GM13977 (cell line): ENCODE measurements at regions not wholly inside any gene's neighbourhood (a gene's known extent, or its start where the extent isn't known, plus 50 kb on each side); places are given as distances from the start of the nearest gene placed in this dataset.

Source experiments
- DNase-seq: peaks from one replicate; pipeline ENCODE4 v3.0.0; 2012; ENCODE audit warnings: low spot score
- in situ Hi-C: fragments of 300-500 bp; cut with MboI; formaldehyde crosslinking; loops from one replicate; pipeline ENCODE4 v1.12.0; 2022; ENCODE audit warnings: low sequenced_read_pairs, low pct_unique_long_range_greater_than_20kb, mixed read lengths, inconsistent platforms; ENCODE audit not compliant: unreplicated experiment
- TF ChIP-seq, protein P1 (sequence below): IDR thresholded peaks from 2 replicates; pipeline ENCODE4 v1.5.1; 2012; ENCODE audit warnings: mild to moderate bottlenecking, control low read depth; ENCODE audit not compliant: insufficient read depth; ENCODE audit errors: extremely low read depth, missing control alignments

GRCh38 chr4:110781944-110782343 is 159.1 kb upstream of the PITX2 start:
- in situ Hi-C loops: no loop called here
- DNase-seq: no peak
- TF ChIP-seq, protein P1, sequence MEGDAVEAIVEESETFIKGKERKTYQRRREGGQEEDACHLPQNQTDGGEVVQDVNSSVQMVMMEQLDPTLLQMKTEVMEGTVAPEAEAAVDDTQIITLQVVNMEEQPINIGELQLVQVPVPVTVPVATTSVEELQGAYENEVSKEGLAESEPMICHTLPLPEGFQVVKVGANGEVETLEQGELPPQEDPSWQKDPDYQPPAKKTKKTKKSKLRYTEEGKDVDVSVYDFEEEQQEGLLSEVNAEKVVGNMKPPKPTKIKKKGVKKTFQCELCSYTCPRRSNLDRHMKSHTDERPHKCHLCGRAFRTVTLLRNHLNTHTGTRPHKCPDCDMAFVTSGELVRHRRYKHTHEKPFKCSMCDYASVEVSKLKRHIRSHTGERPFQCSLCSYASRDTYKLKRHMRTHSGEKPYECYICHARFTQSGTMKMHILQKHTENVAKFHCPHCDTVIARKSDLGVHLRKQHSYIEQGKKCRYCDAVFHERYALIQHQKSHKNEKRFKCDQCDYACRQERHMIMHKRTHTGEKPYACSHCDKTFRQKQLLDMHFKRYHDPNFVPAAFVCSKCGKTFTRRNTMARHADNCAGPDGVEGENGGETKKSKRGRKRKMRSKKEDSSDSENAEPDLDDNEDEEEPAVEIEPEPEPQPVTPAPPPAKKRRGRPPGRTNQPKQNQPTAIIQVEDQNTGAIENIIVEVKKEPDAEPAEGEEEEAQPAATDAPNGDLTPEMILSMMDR: no peak

DNA sequence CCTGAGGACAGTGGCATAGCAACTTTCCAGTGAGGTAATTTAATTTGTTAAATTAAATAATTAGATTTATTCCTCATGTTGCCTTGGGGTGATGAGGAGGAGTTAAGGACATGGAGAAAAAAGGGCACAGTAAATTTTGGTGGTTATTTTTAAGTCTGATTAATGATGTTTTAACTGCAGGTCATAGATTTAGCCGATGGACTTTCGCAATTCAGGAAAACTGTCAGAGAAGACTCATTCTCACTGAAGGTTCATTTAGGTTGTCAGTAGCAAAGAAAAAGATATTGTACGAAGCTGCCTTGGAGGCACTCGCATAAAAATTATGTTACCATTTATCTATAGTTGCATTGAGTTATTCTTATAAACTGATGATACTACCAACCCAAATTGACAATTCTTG is 164.2 kb upstream of the PITX2 start:
- TF ChIP-seq, protein P1: no peak
- in situ Hi-C loops: no loop called here
- DNase-seq: no peak

DNA sequence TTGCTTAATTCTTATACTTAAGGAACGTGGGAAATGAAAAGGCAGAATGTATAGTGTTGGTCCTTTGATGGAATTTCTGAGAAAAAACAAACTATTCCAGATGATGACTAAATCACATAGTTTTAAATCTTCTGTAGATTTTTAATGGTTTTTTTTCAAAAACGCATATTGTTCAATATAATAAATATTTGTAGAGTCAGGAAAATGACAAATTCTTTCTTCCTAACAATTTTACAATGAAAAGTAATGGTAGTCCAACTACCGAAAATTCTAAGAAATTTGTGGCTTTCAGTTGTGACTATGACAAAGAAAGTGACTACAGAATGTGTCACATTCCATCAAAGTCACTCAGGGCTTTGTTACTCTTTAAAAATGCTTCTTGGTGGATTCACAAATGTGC is 164.8 kb upstream of the PITX2 start:
- DNase-seq: no peak
- in situ Hi-C loops: no loop called here
- TF ChIP-seq, protein P1: no peak

- in situ Hi-C loops: no loop called here
- TF ChIP-seq, protein P1: no peak
- DNase-seq: no peak
These were observed 165.4 kb upstream of the PITX2 start for GRCh38 chr4:110788302-110788701.

- in situ Hi-C loops: no loop called here
- no peak for DNase-seq
- TF ChIP-seq, protein P1: no peak
These were observed 169.2 kb upstream of the PITX2 start for GRCh38 chr4:110792036-110792435.

GRCh38 chr4:110793381-110793801 is 170.5 kb upstream of the PITX2 start:
- no peak for DNase-seq

More at GRCh38 chr4:110793381-110793801, 170.5 kb upstream of the PITX2 start:
- TF ChIP-seq, protein P1: no peak
- in situ Hi-C loops: no loop called here
